HL-60 (cell line): ENCODE measurements at regions not wholly inside any gene's neighbourhood (a gene's known extent, or its start where the extent isn't known, plus 50 kb on each side); places are given as distances from the start of the nearest gene placed in this dataset.

Experiments used
- DNase-seq, 2 experiments: peaks; one replicate each; pipeline ENCODE4 v3.0.0-alpha.2; 2010 to 2020; ENCODE audit warnings: low read depth in 1 of 2, low spot score in 1 of 2
- H3K27ac ChIP-seq: fragments of 250-450 bp; sonication (Bioruptor Pico); replicated peaks from 2 replicates; pipeline ENCODE4 v1.5.1; 2020; ENCODE audit warnings: mild to moderate bottlenecking, moderate library complexity
- H3K27me3 ChIP-seq: fragments of 250-450 bp; sonication (Bioruptor Pico); 2 replicates; pipeline ENCODE4 v1.5.1; 2021; ENCODE audit warnings: mild to moderate bottlenecking, moderate library complexity; ENCODE audit not compliant: insufficient read depth, poor library complexity, severe bottlenecking
- H3K4me3 ChIP-seq: replicated peaks from 2 replicates; pipeline ENCODE4 v1.5.1; 2011; ENCODE audit warnings: mild to moderate bottlenecking, control low read depth, low read length; ENCODE audit not compliant: insufficient read depth
- GABPA ChIP-seq: IDR thresholded peaks from 2 replicates; pipeline ENCODE4 v1.6.1; 2012; ENCODE audit warnings: low read depth
- POLR2AphosphoS5 ChIP-seq: IDR thresholded peaks from 2 replicates; pipeline ENCODE4 v1.6.1; 2012; ENCODE audit warnings: low read depth
- SPI1 ChIP-seq: IDR thresholded peaks from 2 replicates; pipeline ENCODE4 v1.6.1; 2012; ENCODE audit warnings: low read depth, mild to moderate bottlenecking, borderline replicate concordance
- TF ChIP-seq, protein P1 (sequence below): IDR thresholded peaks from 2 replicates; pipeline ENCODE4 v1.6.1; 2012; ENCODE audit warnings: low read depth; ENCODE audit not compliant: insufficient replicate concordance
- TF ChIP-seq, protein P2 (sequence below): IDR thresholded peaks from one replicate; pipeline ENCODE4 v1.5.1; 2011; ENCODE audit warnings: low read length, control low read depth, inconsistent platforms; ENCODE audit not compliant: insufficient read depth

DNA sequence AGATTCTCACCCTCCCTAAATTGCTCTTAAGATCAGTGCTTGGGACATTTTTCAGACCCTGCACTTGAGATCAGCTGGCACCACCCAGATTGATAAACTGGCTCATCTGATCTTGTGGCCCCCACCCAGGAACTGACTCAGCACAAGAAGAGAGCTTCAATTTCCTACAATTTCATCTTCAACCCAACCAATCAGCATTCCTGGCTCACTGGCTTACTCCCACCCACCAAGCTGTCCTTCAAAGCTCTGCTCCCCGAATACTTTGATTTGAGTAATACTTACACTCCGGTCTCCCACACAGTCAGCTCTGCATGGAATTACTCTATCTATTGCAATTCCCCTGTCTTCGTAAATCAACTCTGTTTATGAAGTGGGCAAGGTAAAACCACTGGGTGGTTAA lies 461.9 kb upstream of the RGS18 start:
- H3K27me3 ChIP-seq = no peaks in the 10 kb centered on the region
- no peak for TF ChIP-seq GABPA
- TF ChIP-seq, protein P1, sequence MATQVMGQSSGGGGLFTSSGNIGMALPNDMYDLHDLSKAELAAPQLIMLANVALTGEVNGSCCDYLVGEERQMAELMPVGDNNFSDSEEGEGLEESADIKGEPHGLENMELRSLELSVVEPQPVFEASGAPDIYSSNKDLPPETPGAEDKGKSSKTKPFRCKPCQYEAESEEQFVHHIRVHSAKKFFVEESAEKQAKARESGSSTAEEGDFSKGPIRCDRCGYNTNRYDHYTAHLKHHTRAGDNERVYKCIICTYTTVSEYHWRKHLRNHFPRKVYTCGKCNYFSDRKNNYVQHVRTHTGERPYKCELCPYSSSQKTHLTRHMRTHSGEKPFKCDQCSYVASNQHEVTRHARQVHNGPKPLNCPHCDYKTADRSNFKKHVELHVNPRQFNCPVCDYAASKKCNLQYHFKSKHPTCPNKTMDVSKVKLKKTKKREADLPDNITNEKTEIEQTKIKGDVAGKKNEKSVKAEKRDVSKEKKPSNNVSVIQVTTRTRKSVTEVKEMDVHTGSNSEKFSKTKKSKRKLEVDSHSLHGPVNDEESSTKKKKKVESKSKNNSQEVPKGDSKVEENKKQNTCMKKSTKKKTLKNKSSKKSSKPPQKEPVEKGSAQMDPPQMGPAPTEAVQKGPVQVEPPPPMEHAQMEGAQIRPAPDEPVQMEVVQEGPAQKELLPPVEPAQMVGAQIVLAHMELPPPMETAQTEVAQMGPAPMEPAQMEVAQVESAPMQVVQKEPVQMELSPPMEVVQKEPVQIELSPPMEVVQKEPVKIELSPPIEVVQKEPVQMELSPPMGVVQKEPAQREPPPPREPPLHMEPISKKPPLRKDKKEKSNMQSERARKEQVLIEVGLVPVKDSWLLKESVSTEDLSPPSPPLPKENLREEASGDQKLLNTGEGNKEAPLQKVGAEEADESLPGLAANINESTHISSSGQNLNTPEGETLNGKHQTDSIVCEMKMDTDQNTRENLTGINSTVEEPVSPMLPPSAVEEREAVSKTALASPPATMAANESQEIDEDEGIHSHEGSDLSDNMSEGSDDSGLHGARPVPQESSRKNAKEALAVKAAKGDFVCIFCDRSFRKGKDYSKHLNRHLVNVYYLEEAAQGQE = no peak
- TF ChIP-seq, protein P2, sequence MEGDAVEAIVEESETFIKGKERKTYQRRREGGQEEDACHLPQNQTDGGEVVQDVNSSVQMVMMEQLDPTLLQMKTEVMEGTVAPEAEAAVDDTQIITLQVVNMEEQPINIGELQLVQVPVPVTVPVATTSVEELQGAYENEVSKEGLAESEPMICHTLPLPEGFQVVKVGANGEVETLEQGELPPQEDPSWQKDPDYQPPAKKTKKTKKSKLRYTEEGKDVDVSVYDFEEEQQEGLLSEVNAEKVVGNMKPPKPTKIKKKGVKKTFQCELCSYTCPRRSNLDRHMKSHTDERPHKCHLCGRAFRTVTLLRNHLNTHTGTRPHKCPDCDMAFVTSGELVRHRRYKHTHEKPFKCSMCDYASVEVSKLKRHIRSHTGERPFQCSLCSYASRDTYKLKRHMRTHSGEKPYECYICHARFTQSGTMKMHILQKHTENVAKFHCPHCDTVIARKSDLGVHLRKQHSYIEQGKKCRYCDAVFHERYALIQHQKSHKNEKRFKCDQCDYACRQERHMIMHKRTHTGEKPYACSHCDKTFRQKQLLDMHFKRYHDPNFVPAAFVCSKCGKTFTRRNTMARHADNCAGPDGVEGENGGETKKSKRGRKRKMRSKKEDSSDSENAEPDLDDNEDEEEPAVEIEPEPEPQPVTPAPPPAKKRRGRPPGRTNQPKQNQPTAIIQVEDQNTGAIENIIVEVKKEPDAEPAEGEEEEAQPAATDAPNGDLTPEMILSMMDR = no peak
- no peak for TF ChIP-seq POLR2AphosphoS5
- TF ChIP-seq SPI1 = no peak

DNA sequence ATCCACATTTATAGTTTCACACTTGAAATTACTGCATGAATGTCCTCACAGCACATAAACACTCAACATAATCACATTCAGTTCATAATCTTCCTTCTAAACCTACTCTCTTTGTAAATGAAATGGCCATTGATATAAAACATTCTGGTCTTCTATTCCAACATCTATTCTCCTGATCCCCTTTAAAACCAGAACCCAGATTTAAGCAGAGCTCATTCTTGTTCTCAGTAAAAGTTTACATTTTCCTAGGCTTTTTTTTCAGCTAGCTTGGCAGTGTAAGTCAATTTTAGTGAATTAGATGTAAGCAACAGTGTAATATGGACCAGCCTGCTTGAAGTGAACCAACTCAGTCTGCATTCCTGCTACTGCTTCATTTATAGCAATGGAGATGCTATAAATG lies 460.7 kb upstream of the RGS18 start:
- Histone ChIP-seq H3K27ac (no peak overlapping the region), H3K4me3 (no peak overlapping the region), H3K27me3 (no peaks in the 10 kb centered on the region)
- no peak for DNase-seq
- TF ChIP-seq, protein P2 = no peak
- no peak for TF ChIP-seq SPI1
- TF ChIP-seq, protein P1 = no peak
- no peak for TF ChIP-seq POLR2AphosphoS5
- TF ChIP-seq GABPA = no peak

More for the DNA sequence above, 461.9 kb upstream of the RGS18 start:
- no peak overlapping the region for H3K27ac ChIP-seq
- DNase-seq = no peak
- H3K4me3 ChIP-seq = no peak overlapping the region

DNA sequence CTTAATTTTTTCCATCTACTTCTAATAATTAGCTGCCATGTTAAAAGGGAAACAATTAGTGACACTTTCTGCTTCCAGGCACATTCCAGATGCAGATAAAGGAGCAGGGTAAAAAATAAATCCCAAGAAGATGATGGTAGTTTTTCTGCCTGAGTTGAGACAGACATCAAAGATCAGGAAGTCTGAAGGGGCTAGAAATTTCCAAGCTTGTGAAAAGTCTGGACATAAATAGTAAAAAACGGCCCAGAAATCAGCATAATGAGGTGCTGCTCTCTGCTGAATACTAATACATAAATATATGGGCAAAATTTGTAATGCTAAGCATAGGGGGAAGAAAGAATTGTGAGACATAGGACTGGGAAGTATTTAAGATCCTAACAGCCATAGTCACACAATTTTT lies 460.0 kb upstream of the RGS18 start:
- Histone ChIP-seq H3K4me3 (no peak overlapping the region), H3K27ac (no peak overlapping the region), H3K27me3 (no peaks in the 10 kb centered on the region)
- no peak for DNase-seq
- TF ChIP-seq, protein P2 = no peak
- TF ChIP-seq, protein P1 = no peak
- no peak for TF ChIP-seq SPI1
- no peak for TF ChIP-seq POLR2AphosphoS5
- no peak for TF ChIP-seq GABPA
